ENCODE measurements at regions not wholly inside any gene's neighbourhood (a gene's known extent, or its start where the extent isn't known, plus 50 kb on each side); places are given as distances from the start of the nearest gene placed in this dataset.

DNA sequence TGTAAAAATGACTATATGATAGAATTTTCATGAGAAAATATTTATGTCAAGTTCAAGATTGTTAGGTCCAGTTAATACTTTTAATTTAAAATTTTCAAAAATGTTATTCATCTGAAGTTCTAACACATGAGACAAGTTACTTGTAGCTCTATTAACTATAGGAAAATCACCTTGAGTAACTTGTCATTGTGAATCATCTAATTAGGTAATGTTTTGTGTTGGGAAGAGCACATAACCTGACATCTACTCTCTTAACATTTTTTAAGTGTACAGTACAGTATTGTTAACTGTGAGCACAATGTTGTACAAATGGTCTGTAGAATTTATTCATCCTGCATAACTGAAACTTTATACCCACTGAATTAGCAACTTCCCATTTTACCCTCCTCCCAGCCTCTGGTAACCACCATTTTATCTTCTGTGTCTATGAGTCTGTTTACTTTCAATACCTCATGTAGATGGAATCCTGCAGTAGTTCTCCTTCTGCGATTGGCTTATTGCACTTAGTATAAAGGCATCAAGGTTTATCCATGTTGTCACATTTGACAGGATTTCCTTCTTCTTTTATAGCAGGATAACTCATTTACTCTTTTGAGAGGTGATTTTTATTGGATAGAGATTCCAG, 54.6 kb downstream of the ARL4A start:
- no peaks in the 10 kb centered on the region for H3K9me3 ChIP-seq (replicated peaks; ENCODE audit: control insufficient read depth, low read depth, low read length)
- no peak overlapping the region for H3K4me3 ChIP-seq (ENCODE audit: low read length)
- H3K27ac ChIP-seq (ENCODE audit: low read length): no peak overlapping the region
- no peak for DNase-seq
- no peaks in the 10 kb centered on the region for H3K27me3 ChIP-seq (ENCODE audit: control insufficient read depth, insufficient read depth, low read length)
- H3K4me1 ChIP-seq (ENCODE audit: control insufficient read depth, insufficient read depth, low read length): no peaks in the 10 kb centered on the region
- H3K36me3 ChIP-seq (ENCODE audit: control insufficient read depth, insufficient read depth, low read length): no peaks in the 10 kb centered on the region
- no CpG with 5 or more reads among the region's 1 CpG for whole genome bisulfite sequencing (ENCODE audit: insufficient coverage)

DNA sequence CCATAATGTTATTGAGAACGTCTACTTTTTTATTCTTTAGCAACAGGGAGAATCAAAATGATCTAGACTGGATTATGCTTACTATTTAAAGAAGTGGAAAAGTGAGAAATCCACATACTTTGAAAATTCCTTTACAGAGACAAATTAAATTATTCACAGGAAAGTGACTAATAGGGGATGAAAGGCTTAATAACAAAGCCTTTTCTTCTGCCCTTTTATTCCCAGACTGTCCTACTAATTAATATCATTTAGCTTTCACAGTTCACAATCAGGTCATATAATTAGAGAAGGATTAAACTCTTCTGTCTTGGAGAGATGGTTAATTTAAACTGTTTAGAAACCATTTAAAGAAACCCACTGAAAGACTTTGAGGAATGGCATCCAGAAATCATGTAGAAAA, 58.8 kb downstream of the ARL4A start:
- Histone ChIP-seq H3K4me1 (ENCODE audit: control insufficient read depth, insufficient read depth, low read length) (no peaks in the 10 kb centered on the region), H3K36me3 (ENCODE audit: control insufficient read depth, insufficient read depth, low read length) (no peaks in the 10 kb centered on the region), H3K27ac (ENCODE audit: low read length) (no peak overlapping the region), H3K9me3 (replicated peaks; ENCODE audit: control insufficient read depth, low read depth, low read length) (no peaks in the 10 kb centered on the region), H3K4me3 (ENCODE audit: low read length) (no peak overlapping the region), H3K27me3 (ENCODE audit: control insufficient read depth, insufficient read depth, low read length) (no peaks in the 10 kb centered on the region)
- DNase-seq: no peak
- WGBS (ENCODE audit: insufficient coverage): no CpG with 5 or more reads among the region's 1 CpG

DNA sequence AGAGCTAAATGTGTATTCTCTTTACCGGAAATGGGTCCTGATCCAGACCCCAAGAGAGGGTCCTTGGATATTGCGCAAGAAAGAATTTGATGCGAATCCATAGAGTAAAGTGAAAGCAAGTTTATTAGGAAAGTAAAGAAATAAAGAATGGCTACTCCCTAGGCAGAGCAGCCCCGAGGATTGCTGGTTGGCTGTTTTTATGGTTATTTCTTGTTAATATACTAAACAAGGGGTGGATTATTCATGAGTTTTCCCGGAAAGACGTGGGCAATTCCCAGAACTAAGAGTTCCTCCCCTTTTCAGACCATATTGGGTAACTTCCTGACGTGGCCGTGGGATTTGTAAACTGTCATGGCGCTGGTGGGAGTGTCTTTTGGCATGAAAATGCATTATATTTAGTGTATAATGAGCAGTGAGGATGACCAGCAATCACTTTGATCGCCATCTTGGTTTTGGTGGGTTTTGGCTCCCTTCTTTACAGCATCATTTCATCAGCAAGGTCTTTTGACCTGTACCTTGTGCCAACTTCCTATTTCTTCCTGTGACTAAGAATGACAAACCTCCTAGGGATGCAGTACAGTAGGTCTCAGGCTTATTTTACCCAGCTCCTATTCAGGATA, 60.4 kb downstream of the ARL4A start:
- 83% methylated on average over 3 of the region's 10 CpGs for WGBS (ENCODE audit: insufficient coverage)
- H3K9me3 ChIP-seq (replicated peaks; ENCODE audit: control insufficient read depth, low read depth, low read length): no peaks in the 10 kb centered on the region
- no peaks in the 10 kb centered on the region for H3K4me1 ChIP-seq (ENCODE audit: control insufficient read depth, insufficient read depth, low read length)
- no peaks in the 10 kb centered on the region for H3K36me3 ChIP-seq (ENCODE audit: control insufficient read depth, insufficient read depth, low read length)
- no peak overlapping the region for H3K4me3 ChIP-seq (ENCODE audit: low read length)
- H3K27ac ChIP-seq (ENCODE audit: low read length): no peak overlapping the region
- no peak for DNase-seq
- H3K27me3 ChIP-seq (ENCODE audit: control insufficient read depth, insufficient read depth, low read length): no peaks in the 10 kb centered on the region

DNA sequence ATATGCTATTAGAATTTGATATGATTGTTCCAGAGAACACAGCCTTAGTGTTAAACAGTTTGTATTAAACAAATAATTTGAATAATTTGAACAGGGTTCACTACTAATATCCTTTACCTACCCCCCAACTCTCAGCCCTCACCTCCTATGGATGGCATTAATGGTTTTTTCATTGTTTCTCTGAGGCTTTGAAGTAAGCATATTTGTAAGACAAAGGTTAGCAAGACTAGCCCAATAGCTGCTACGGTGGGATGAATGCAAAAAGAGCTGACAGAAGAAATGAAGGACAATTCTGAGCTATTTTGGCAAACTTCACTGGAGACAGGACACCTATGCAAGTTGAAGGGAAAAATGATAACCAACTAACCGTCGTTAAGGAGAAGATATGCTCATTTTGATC, 61.6 kb downstream of the ARL4A start:
- Histone ChIP-seq H3K9me3 (replicated peaks; ENCODE audit: control insufficient read depth, low read depth, low read length) (no peaks in the 10 kb centered on the region), H3K4me3 (ENCODE audit: low read length) (no peak overlapping the region), H3K4me1 (ENCODE audit: control insufficient read depth, insufficient read depth, low read length) (no peaks in the 10 kb centered on the region), H3K36me3 (ENCODE audit: control insufficient read depth, insufficient read depth, low read length) (no peaks in the 10 kb centered on the region), H3K27me3 (ENCODE audit: control insufficient read depth, insufficient read depth, low read length) (no peaks in the 10 kb centered on the region), H3K27ac (ENCODE audit: low read length) (no peak overlapping the region)
- 60% methylated on average over 1 of the region's 3 CpGs for WGBS (ENCODE audit: insufficient coverage)
- no peak for DNase-seq

DNA sequence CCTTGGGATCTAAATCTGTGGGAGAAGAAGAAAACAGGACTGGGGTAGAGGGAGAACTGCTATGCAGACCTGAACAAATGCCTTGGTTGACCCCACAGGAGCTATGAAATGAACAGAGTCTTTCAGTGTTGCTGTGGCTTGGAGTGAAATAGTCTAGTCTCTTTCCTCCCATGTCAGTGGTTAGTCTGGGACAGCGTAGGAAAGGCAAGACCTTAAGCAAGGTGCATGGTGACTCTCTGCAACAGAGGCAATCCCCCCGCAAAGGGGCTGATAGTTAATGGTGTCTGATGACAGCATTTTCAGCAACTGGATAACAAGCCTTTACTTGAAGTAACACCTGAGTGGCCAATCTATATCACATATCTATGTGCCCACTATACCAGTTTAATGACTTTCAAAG, 62.3 kb downstream of the ARL4A start:
- no peak for DNase-seq
- no peak overlapping the region for H3K27ac ChIP-seq (ENCODE audit: low read length)
- H3K9me3 ChIP-seq (replicated peaks; ENCODE audit: control insufficient read depth, low read depth, low read length): no peaks in the 10 kb centered on the region
- H3K36me3 ChIP-seq (ENCODE audit: control insufficient read depth, insufficient read depth, low read length): no peaks in the 10 kb centered on the region
- H3K27me3 ChIP-seq (ENCODE audit: control insufficient read depth, insufficient read depth, low read length): no peaks in the 10 kb centered on the region
- H3K4me3 ChIP-seq (ENCODE audit: low read length): no peak overlapping the region
- no CpG with 5 or more reads among the region's 2 CpGs for WGBS (ENCODE audit: insufficient coverage)
- H3K4me1 ChIP-seq (ENCODE audit: control insufficient read depth, insufficient read depth, low read length): no peaks in the 10 kb centered on the region

DNA sequence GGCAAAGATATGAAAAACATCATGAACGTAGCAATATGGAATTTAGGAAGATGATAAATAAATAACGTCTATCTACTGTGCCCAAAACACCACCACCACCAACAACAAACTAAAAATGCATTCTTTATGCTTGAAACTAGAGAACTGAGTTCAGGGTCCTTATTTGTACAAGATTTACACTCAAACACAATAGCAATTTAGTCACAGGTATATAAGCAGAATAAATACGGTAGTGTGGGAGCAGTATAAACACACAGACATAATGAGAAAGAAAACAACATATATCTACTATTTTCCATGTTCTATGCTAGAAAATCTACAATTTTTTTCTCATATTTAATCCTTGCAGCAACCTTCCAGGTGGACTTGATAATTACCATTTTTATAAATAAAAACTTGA, 64.3 kb downstream of the ARL4A start:
- no peak overlapping the region for H3K4me3 ChIP-seq (ENCODE audit: low read length)
- H3K4me1 ChIP-seq (ENCODE audit: control insufficient read depth, insufficient read depth, low read length): no peaks in the 10 kb centered on the region
- H3K36me3 ChIP-seq (ENCODE audit: control insufficient read depth, insufficient read depth, low read length): no peaks in the 10 kb centered on the region
- DNase-seq: no peak
- WGBS (ENCODE audit: insufficient coverage): no CpG with 5 or more reads among the region's 3 CpGs
- no peak overlapping the region for H3K27ac ChIP-seq (ENCODE audit: low read length)
- H3K9me3 ChIP-seq (replicated peaks; ENCODE audit: control insufficient read depth, low read depth, low read length): no peaks in the 10 kb centered on the region
- no peaks in the 10 kb centered on the region for H3K27me3 ChIP-seq (ENCODE audit: control insufficient read depth, insufficient read depth, low read length)

DNA sequence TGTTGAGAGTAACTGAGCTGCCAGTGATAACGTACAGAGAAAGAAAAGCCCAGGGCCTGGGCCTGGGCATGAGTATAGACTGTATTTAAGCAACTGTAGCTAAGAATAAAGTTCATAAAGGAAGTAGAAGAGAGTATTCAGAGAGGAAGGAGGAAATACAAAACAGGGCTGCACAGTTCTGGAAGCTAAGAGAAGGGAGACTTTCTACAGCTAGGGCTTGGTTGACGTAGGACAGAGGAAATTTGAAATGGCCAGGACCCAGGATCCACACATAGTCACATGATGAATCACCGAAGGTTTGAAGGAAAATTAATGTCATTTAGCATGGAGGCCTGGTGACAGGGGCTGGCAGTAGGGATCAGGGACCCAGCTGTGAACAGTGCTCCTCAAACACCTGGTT, 66.7 kb downstream of the ARL4A start:
- 90% methylated on average over 3 of the region's 3 CpGs for WGBS (ENCODE audit: insufficient coverage)
- Histone ChIP-seq H3K27ac (ENCODE audit: low read length) (no peak overlapping the region), H3K9me3 (replicated peaks; ENCODE audit: control insufficient read depth, low read depth, low read length) (no peaks in the 10 kb centered on the region), H3K27me3 (ENCODE audit: control insufficient read depth, insufficient read depth, low read length) (no peaks in the 10 kb centered on the region), H3K4me1 (ENCODE audit: control insufficient read depth, insufficient read depth, low read length) (peaks cover under 1% of the 10 kb centered on the region), H3K4me3 (ENCODE audit: low read length) (no peak overlapping the region), H3K36me3 (ENCODE audit: control insufficient read depth, insufficient read depth, low read length) (no peaks in the 10 kb centered on the region)
- DNase-seq: no peak

DNA sequence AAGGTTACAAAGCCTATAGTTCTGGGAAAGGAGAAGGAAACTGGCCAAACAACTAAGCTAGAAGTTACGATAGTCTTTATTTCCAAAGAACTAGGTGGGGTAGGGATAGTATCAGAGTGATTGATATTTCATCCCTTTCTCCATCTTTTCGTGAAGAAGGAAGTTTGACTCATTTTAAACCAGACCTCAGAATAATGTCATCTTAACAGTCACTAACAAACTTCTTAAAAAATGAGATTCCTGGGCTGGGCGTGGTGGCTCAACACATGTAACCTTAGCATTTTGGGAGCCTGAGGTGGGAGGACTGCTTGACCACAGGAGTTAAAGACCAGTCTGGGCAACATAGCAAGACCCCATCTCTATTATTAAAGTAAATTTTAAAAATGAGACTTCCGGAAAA, 69.4 kb downstream of the ARL4A start:
- Histone ChIP-seq H3K4me3 (ENCODE audit: low read length) (no peak overlapping the region), H3K4me1 (ENCODE audit: control insufficient read depth, insufficient read depth, low read length) (peaks cover 2% of the 10 kb centered on the region), H3K36me3 (ENCODE audit: control insufficient read depth, insufficient read depth, low read length) (no peaks in the 10 kb centered on the region), H3K9me3 (replicated peaks; ENCODE audit: control insufficient read depth, low read depth, low read length) (no peaks in the 10 kb centered on the region), H3K27me3 (ENCODE audit: control insufficient read depth, insufficient read depth, low read length) (no peaks in the 10 kb centered on the region), H3K27ac (ENCODE audit: low read length) (no peak overlapping the region)
- no peak for DNase-seq
- WGBS (ENCODE audit: insufficient coverage): no CpG with 5 or more reads among the region's 4 CpGs

DNA sequence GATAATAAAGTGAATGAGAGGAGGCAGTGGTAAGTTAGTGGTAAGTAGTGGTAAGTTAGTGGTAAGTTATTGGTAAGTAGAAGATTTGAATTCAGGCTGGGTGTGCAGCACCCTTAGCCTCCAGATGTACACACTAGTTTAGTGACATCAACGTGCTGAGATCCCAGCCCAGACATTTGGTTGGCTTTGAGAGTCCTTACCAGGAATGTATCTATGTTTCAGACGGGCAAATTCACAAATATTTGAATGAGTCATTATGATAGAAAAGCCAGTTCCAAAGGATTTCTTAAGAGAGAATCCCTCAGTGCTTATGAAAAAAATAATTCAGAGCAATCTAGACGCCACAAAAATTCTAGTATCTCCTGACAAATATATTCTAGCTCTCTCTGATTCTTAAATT, 70.0 kb downstream of the ARL4A start:
- no CpG with 5 or more reads among the region's 3 CpGs for WGBS (ENCODE audit: insufficient coverage)
- Histone ChIP-seq H3K4me3 (ENCODE audit: low read length) (no peak overlapping the region), H3K27ac (ENCODE audit: low read length) (no peak overlapping the region), H3K27me3 (ENCODE audit: control insufficient read depth, insufficient read depth, low read length) (no peaks in the 10 kb centered on the region), H3K9me3 (replicated peaks; ENCODE audit: control insufficient read depth, low read depth, low read length) (no peaks in the 10 kb centered on the region), H3K36me3 (ENCODE audit: control insufficient read depth, insufficient read depth, low read length) (no peaks in the 10 kb centered on the region), H3K4me1 (ENCODE audit: control insufficient read depth, insufficient read depth, low read length) (peaks cover 2% of the 10 kb centered on the region)
- peak; percentile 82 for DNase-seq

DNA sequence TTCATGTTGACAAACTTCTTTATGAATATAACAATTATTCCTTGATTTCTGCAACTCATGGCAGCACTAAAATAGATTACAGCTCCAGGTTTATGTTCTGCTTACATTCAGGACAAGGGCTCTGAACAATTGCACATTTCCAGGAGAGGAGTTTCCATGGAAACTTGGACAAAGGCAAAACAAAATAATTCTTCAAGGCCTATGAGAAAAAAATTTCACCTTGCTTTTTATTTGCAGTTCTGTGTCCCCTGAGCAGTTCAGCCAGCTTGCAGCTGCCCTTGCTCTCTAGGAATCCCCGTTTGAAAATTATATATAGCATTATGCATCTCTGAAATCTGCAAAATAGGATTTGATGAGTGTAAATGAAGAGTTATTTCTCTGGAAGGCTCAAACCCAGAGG, 71.7 kb downstream of the ARL4A start:
- DNase-seq: peak; percentile 94

DNA sequence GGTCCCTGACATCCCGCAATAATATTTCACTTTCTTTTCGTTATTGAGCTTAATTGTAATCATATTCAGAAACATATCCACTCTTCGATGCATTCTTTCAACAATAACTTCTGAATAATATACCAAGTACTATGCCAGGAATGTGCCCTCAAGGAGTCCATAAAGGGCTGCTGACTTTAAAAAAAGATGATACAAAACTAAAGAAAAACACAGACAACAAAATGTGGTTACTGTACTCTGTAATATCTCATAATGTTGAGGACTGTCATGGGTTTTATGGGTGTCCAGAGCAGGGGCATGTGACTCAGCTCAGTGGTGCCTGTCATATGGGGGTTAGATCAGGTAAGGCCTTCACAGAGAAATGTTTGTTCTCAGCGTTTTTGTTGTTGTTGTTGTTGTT, 73.7 kb downstream of the ARL4A start:
- H3K27ac ChIP-seq (ENCODE audit: low read length): no peak overlapping the region
- H3K36me3 ChIP-seq (ENCODE audit: control insufficient read depth, insufficient read depth, low read length): no peaks in the 10 kb centered on the region
- peaks cover 2% of the 10 kb centered on the region for H3K4me1 ChIP-seq (ENCODE audit: control insufficient read depth, insufficient read depth, low read length)
- DNase-seq: no peak
- H3K4me3 ChIP-seq (ENCODE audit: low read length): no peak overlapping the region
- no peaks in the 10 kb centered on the region for H3K9me3 ChIP-seq (replicated peaks; ENCODE audit: control insufficient read depth, low read depth, low read length)
- no peaks in the 10 kb centered on the region for H3K27me3 ChIP-seq (ENCODE audit: control insufficient read depth, insufficient read depth, low read length)
- WGBS (ENCODE audit: insufficient coverage): 100% methylated on average over 2 of the region's 4 CpGs

More for the DNA sequence above, 71.7 kb downstream of the ARL4A start:
- Histone ChIP-seq H3K36me3 (ENCODE audit: control insufficient read depth, insufficient read depth, low read length) (no peaks in the 10 kb centered on the region), H3K27me3 (ENCODE audit: control insufficient read depth, insufficient read depth, low read length) (no peaks in the 10 kb centered on the region), H3K9me3 (replicated peaks; ENCODE audit: control insufficient read depth, low read depth, low read length) (no peaks in the 10 kb centered on the region), H3K4me1 (ENCODE audit: control insufficient read depth, insufficient read depth, low read length) (peaks cover 2% of the 10 kb centered on the region), H3K4me3 (ENCODE audit: low read length) (no peak overlapping the region), H3K27ac (ENCODE audit: low read length) (peak overlapping the region; percentile 67)
- WGBS (ENCODE audit: insufficient coverage): no CpG with 5 or more reads among the region's 1 CpG
